NCI-H748 treated with DMSO at 0.1 percent for 48 hours (cell line): ENCODE measurements at regions not wholly inside any gene's neighbourhood (a gene's known extent, or its start where the extent isn't known, plus 50 kb on each side); places are given as distances from the start of the nearest gene placed in this dataset.
A peak's percentile ranks its signal among the peaks of the same experiment; 100 is the strongest.

Source experiments
- DNase-seq: peaks from one replicate; lab custom pipeline; 2025; lab: John Stamatoyannopoulos, UW

- DNase-seq = no peak
Observed at GRCh38 chr4:145427991-145428390, 53.7 kb upstream of the SMAD1 start.

GRCh38 chr4:145427221-145427620, 54.4 kb upstream of the SMAD1 start:
- DNase-seq = no peak

- no peak for DNase-seq
Observed at GRCh38 chr4:145423017-145423708, 58.5 kb upstream of the SMAD1 start.

- no peak for DNase-seq
Observed at GRCh38 chr4:145420595-145421214, 60.9 kb upstream of the SMAD1 start.

GRCh38 chr4:145418739-145419138, 62.9 kb upstream of the SMAD1 start:
- DNase-seq = no peak

GRCh38 chr4:145417348-145418130, 64.1 kb upstream of the SMAD1 start:
- no peak for DNase-seq

- no peak for DNase-seq
Observed at GRCh38 chr4:145414841-145415240, 66.8 kb upstream of the SMAD1 start.

- no peak for DNase-seq
Observed at GRCh38 chr4:145414226-145414625, 67.4 kb upstream of the SMAD1 start.

- DNase-seq = no peak
Observed at GRCh38 chr4:145406970-145407369, 74.7 kb upstream of the SMAD1 start.

- DNase-seq = no peak
Observed at GRCh38 chr4:145404761-145405160, 76.9 kb upstream of the SMAD1 start.

GRCh38 chr4:145396581-145396980, 85.1 kb upstream of the SMAD1 start:
- no peak for DNase-seq

GRCh38 chr4:145390571-145390970, 91.1 kb upstream of the SMAD1 start:
- peak; percentile 19 for DNase-seq

GRCh38 chr4:145389550-145389949, 92.1 kb upstream of the SMAD1 start:
- DNase-seq = no peak

GRCh38 chr4:145388043-145388442, 93.6 kb upstream of the SMAD1 start:
- no peak for DNase-seq

GRCh38 chr4:145387079-145387478, 94.6 kb upstream of the SMAD1 start:
- no peak for DNase-seq

GRCh38 chr4:145381163-145381562, 100.5 kb upstream of the SMAD1 start:
- no peak for DNase-seq

- DNase-seq = no peak
Observed at GRCh38 chr4:145380123-145380522, 101.5 kb upstream of the SMAD1 start.

GRCh38 chr4:145375416-145375815, 106.2 kb upstream of the SMAD1 start:
- DNase-seq = no peak

- DNase-seq = no peak
Observed at GRCh38 chr4:145352438-145353145, 129.1 kb upstream of the SMAD1 start.

- no peak for DNase-seq
Observed at GRCh38 chr4:145351922-145352321, 129.7 kb upstream of the SMAD1 start.

GRCh38 chr4:145351162-145351561, 130.5 kb upstream of the SMAD1 start:
- no peak for DNase-seq

GRCh38 chr4:145348291-145348690, 133.4 kb upstream of the SMAD1 start:
- DNase-seq = no peak

- no peak for DNase-seq
Observed at GRCh38 chr4:145347684-145348083, 134.0 kb upstream of the SMAD1 start.
